GM19372 (cell line): ENCODE measurements at regions not wholly inside any gene's neighbourhood (a gene's known extent, or its start where the extent isn't known, plus 50 kb on each side); places are given as distances from the start of the nearest gene placed in this dataset.
"Not testable (repeated sequence)": the region's sequence is repeated elsewhere in the genome, so short reads cannot be mapped to it uniquely, and the experiment has no call there.

Experiments
- ATAC-seq: cut with Tn5 transposase; IDR thresholded peaks from one replicate; pipeline ENCODE4 v1.9.1; 2021; ENCODE audit warnings: mild to moderate bottlenecking, low read depth, moderate library complexity; ENCODE audit not compliant: unreplicated experiment

GRCh38 chr14:106185174-106185836 lies 658.9 kb downstream of the TMEM121 start:
- ATAC-seq = not testable (repeated sequence)

GRCh38 chr14:106185837-106186233 lies 659.5 kb downstream of the TMEM121 start:
- ATAC-seq = no peak

GRCh38 chr14:106187216-106187615 lies 660.8 kb downstream of the TMEM121 start:
- ATAC-seq = no peak

DNA sequence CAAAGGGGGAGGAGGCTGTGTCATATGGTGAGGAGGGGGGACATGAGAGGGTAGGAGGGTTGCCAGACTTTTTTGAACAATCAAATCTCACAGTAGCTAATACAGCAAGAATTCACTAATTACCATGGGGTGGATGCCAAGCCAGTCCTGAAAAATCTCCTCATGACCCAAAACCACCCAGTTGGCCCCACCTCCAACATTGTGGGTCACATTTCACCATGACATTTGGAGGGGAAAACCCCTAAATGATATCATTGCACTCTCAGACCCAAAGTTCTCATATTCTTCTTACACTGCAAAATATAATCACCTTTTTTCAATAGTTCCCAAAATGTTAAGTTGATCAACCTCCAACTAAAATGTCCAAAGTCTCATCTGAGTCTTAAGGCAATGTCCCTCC lies 666.3 kb downstream of the TMEM121 start:
- not testable (repeated sequence) for ATAC-seq

DNA sequence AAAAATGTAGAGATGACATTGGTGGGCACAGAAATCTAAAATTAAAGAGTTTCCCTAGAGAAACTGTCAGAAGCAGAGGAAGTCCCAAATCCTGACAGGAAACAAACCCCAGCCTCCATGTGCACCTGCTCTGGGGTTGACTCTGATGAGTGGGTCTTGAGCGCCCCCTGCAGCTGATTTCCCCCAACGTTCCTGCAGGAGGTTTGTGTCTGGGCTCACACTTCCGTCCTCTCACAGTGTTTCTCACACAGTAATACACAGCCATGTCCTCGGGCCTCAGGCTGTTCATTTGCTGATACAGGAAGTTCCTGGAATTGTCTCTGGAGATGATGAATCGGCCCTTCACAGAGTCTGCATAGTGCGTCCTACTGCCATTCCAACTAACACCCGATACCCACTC lies 670.1 kb downstream of the TMEM121 start:
- not testable (repeated sequence) for ATAC-seq

- ATAC-seq = not testable (repeated sequence)
Measured at GRCh38 chr14:106197264-106197663, 670.9 kb downstream of the TMEM121 start.

GRCh38 chr14:106199097-106199496 lies 672.7 kb downstream of the TMEM121 start:
- ATAC-seq = no peak

GRCh38 chr14:106200541-106201315 lies 674.3 kb downstream of the TMEM121 start:
- ATAC-seq = no peak

- no peak for ATAC-seq
Measured at GRCh38 chr14:106201376-106201775, 675.0 kb downstream of the TMEM121 start.

DNA sequence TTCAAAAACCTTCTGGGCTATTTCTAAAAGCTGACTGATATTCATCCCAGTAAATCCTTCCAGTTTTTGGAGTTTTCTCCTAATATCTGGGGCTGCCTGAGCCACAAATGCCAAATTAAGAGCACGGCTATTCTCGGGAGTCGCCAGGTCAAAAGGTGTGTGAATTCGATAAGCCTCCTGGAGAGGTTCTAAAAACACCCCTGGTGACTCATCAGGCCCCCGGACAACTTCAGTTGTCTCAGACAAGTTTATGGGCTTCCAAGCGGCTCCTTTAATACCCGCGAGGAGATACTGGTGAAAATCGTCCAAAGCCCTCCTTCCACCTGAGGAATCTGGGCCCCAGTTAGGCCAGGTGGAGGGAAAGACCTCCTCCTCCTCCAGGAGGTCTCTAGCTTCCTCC lies 677.1 kb downstream of the TMEM121 start:
- ATAC-seq = no peak

GRCh38 chr14:106204063-106204462 lies 677.7 kb downstream of the TMEM121 start:
- no peak for ATAC-seq

- ATAC-seq = no peak
Measured at GRCh38 chr14:106207316-106207715, 680.9 kb downstream of the TMEM121 start.

DNA sequence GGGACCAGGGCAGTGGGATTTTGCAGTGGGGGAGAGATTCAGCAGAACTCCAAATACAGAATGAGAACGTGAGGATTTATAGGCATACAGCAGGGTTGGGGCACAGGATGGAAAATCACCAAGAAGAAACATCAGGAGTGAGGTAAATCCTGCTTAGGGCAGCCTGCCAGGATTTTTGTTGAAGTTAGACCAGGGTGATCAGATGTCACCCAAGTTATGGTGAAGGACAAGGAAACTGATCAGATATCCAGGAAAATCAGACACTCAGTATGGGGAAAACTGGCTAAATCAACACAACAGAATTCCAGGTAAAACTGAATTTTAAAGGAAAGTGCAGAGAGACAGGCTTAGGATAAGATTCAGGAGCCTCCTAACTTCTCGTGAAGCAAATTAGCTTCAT lies 682.4 kb downstream of the TMEM121 start:
- ATAC-seq = no peak

- ATAC-seq = no peak
Measured at GRCh38 chr14:106209755-106210154, 683.4 kb downstream of the TMEM121 start.

- no peak for ATAC-seq
Measured at GRCh38 chr14:106210650-106211049, 684.3 kb downstream of the TMEM121 start.

DNA sequence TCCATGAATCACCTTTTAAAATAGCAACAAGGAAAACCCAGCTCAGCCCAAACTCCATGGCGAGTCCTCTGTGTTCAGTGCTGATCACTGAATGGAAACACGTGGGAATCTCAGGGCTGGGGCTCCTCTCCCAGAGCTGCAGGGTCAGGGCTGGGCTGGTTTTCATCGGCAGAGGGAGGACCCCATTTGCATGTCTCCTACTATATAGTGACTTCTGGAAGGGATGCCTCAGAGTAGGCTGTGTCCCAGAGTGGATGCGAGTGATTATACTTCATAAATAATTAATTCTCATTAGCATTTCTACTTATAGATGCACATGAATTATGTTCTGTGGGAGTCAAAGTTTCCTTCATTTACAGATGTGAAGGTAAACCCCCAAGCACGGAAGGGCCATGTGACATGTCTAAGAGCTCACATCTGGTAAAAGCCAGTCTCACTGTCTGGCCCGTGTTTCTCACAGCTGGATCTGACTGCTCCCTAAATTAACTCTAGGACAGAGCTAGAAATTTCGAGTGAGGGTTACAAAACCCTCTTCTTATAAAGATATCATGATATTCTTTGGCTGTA lies 685.0 kb downstream of the TMEM121 start:
- no peak for ATAC-seq

GRCh38 chr14:106215229-106215628 lies 688.8 kb downstream of the TMEM121 start:
- no peak for ATAC-seq

DNA sequence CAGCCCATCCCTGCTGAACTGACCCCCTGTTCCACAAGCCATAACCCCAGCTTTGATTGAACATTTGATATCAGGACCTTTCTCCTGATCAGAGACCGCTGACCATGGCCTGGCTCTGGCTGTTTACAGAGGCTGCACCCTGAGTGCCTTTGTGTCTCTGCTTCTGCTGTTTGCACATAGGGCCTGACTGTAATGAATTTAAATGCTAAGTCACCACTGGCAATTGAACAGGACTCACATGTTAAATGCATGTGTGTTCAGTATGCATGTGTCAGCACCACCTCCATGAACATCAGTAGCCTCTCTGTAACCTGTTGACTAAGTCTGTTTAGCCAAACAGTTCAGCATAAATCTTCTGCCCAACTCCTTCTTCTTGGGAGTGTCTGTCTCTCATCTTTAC lies 690.3 kb downstream of the TMEM121 start:
- no peak for ATAC-seq

DNA sequence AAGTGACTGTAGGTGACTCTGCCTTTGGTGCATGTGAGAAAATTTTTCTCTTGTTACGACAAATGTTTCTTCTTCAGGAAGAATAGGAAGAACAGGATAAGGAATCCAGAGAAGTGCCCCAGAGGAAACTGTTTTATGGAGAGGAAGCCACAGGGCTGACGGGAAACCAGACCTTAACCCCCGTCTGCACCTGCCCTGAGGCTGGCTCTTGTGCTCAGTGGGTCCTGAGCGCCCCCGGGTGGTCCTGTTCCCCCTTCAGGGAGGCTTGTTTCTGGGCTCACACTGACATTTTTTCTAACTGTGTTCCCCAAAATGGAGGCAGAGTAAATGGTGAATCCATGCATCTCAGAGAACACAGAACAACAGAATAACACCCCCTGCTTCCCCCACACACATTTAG lies 691.8 kb downstream of the TMEM121 start:
- no peak for ATAC-seq

- ATAC-seq = no peak
Measured at GRCh38 chr14:106222311-106222710, 695.9 kb downstream of the TMEM121 start.

DNA sequence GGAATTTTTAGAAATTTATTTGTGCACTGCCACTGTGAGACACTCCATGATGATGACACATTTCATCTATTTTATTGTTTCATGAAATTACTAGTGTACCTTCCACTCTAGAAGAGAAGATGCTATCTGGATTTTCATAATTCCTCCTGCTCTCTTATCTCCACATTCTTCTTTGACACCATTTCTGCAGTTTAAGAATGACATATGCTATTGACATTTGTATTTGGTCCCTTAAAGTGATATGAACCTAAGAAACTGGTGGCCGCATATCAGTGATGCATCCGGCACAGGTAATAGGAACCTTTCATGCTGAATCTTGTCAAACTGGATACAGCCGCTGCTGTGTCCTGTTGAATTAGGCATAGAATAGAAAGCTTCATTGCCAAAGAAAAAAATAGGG lies 696.3 kb downstream of the TMEM121 start:
- ATAC-seq = no peak

DNA sequence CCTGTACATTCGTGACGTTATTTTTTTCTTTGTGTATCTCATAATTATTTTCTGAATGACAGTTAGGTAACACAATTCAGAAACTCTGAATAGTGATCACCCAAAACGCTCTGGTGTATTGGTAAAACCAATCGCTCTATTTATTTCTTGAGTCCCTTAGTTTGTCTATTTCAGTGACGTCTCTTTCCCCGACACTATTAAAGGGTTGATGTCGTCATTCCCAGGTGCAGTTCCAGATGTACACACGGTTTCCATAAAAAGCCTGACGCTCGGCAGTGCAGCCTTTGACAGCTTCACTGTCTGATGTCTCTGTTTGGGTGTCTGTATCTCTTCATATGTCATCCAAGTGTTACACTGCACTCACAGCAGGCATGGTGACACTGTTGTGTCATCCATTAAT lies 701.4 kb downstream of the TMEM121 start:
- ATAC-seq = no peak
